H1 (cell line): ENCODE measurements at regions not wholly inside any gene's neighbourhood (a gene's known extent, or its start where the extent isn't known, plus 50 kb on each side); places are given as distances from the start of the nearest gene placed in this dataset.

ENCODE experiments used
- BACH1 ChIP-seq: IDR thresholded peaks from 2 replicates; pipeline ENCODE4 v1.6.1; 2012; ENCODE audit warnings: low read length, improper control_type of control experiment
- BCL11A ChIP-seq, 2 experiments: IDR thresholded peaks; one replicate each; pipeline ENCODE4 v1.6.1; 2011; ENCODE audit warnings: low read depth in 2 of 2, low read length in 2 of 2, mild to moderate bottlenecking in 2 of 2
- CBX5 ChIP-seq: fragments of 300-800, 300-1000 bp; sonication (generic); IDR thresholded peaks from 2 replicates; pipeline ENCODE4 v1.7.1; 2016; ENCODE audit warnings: antibody characterized with exemption, low read length, low read depth
- CBX8 ChIP-seq: fragments of 300-800, 300-1000 bp; sonication (generic); IDR thresholded peaks from 2 replicates; pipeline ENCODE4 v1.7.1; 2016; ENCODE audit warnings: low read depth, low read length, borderline replicate concordance
- EGR1 ChIP-seq: IDR thresholded peaks from 2 replicates; pipeline ENCODE4 v1.6.1; 2011; ENCODE audit warnings: low read depth, low read length, borderline replicate concordance
- GTF2F1 ChIP-seq: IDR thresholded peaks from 2 replicates; pipeline ENCODE4 v1.6.1; 2012; ENCODE audit warnings: low read depth, low read length, improper control_type of control experiment, borderline replicate concordance
- JUND ChIP-seq: IDR thresholded peaks from 2 replicates; pipeline ENCODE4 v1.6.1; 2011; ENCODE audit warnings: mild to moderate bottlenecking, improper control_type of control experiment, low read length
- KDM5A ChIP-seq: fragments of 200-600 bp; IDR thresholded peaks from 2 replicates; pipeline ENCODE4 v1.7.1; 2012; ENCODE audit warnings: mild to moderate bottlenecking, low read length, inconsistent platforms, mixed read lengths
- SRF ChIP-seq: IDR thresholded peaks from 2 replicates; pipeline ENCODE4 v1.6.1; 2011; ENCODE audit warnings: mild to moderate bottlenecking, low read depth, low read length, moderate library complexity
- TBP ChIP-seq: IDR thresholded peaks from 2 replicates; pipeline ENCODE4 v1.6.1; 2011; ENCODE audit warnings: low read depth, low read length, improper control_type of control experiment
- TF ChIP-seq, protein P1 (sequence below): fragments of 300-600 bp; sonication (generic); IDR thresholded peaks from 2 replicates; pipeline ENCODE4 v1.7.1; 2012; ENCODE audit warnings: low read length, moderate library complexity, mild to moderate bottlenecking, inconsistent platforms; ENCODE audit not compliant: insufficient replicate concordance
- TF ChIP-seq, protein P2 (sequence below): IDR thresholded peaks from 2 replicates; pipeline ENCODE4 v1.6.1; 2011; ENCODE audit warnings: low read depth, mild to moderate bottlenecking, low read length; ENCODE audit not compliant: insufficient read depth

- TF ChIP-seq, protein P1, sequence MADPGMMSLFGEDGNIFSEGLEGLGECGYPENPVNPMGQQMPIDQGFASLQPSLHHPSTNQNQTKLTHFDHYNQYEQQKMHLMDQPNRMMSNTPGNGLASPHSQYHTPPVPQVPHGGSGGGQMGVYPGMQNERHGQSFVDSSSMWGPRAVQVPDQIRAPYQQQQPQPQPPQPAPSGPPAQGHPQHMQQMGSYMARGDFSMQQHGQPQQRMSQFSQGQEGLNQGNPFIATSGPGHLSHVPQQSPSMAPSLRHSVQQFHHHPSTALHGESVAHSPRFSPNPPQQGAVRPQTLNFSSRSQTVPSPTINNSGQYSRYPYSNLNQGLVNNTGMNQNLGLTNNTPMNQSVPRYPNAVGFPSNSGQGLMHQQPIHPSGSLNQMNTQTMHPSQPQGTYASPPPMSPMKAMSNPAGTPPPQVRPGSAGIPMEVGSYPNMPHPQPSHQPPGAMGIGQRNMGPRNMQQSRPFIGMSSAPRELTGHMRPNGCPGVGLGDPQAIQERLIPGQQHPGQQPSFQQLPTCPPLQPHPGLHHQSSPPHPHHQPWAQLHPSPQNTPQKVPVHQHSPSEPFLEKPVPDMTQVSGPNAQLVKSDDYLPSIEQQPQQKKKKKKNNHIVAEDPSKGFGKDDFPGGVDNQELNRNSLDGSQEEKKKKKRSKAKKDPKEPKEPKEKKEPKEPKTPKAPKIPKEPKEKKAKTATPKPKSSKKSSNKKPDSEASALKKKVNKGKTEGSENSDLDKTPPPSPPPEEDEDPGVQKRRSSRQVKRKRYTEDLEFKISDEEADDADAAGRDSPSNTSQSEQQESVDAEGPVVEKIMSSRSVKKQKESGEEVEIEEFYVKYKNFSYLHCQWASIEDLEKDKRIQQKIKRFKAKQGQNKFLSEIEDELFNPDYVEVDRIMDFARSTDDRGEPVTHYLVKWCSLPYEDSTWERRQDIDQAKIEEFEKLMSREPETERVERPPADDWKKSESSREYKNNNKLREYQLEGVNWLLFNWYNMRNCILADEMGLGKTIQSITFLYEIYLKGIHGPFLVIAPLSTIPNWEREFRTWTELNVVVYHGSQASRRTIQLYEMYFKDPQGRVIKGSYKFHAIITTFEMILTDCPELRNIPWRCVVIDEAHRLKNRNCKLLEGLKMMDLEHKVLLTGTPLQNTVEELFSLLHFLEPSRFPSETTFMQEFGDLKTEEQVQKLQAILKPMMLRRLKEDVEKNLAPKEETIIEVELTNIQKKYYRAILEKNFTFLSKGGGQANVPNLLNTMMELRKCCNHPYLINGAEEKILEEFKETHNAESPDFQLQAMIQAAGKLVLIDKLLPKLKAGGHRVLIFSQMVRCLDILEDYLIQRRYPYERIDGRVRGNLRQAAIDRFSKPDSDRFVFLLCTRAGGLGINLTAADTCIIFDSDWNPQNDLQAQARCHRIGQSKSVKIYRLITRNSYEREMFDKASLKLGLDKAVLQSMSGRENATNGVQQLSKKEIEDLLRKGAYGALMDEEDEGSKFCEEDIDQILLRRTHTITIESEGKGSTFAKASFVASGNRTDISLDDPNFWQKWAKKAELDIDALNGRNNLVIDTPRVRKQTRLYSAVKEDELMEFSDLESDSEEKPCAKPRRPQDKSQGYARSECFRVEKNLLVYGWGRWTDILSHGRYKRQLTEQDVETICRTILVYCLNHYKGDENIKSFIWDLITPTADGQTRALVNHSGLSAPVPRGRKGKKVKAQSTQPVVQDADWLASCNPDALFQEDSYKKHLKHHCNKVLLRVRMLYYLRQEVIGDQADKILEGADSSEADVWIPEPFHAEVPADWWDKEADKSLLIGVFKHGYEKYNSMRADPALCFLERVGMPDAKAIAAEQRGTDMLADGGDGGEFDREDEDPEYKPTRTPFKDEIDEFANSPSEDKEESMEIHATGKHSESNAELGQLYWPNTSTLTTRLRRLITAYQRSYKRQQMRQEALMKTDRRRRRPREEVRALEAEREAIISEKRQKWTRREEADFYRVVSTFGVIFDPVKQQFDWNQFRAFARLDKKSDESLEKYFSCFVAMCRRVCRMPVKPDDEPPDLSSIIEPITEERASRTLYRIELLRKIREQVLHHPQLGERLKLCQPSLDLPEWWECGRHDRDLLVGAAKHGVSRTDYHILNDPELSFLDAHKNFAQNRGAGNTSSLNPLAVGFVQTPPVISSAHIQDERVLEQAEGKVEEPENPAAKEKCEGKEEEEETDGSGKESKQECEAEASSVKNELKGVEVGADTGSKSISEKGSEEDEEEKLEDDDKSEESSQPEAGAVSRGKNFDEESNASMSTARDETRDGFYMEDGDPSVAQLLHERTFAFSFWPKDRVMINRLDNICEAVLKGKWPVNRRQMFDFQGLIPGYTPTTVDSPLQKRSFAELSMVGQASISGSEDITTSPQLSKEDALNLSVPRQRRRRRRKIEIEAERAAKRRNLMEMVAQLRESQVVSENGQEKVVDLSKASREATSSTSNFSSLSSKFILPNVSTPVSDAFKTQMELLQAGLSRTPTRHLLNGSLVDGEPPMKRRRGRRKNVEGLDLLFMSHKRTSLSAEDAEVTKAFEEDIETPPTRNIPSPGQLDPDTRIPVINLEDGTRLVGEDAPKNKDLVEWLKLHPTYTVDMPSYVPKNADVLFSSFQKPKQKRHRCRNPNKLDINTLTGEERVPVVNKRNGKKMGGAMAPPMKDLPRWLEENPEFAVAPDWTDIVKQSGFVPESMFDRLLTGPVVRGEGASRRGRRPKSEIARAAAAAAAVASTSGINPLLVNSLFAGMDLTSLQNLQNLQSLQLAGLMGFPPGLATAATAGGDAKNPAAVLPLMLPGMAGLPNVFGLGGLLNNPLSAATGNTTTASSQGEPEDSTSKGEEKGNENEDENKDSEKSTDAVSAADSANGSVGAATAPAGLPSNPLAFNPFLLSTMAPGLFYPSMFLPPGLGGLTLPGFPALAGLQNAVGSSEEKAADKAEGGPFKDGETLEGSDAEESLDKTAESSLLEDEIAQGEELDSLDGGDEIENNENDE, result no peak
- TF ChIP-seq TBP (no peak), JUND (no peak), CBX5 (no peak), GTF2F1 (no peak), BACH1 (no peak), CBX8 (no peak), EGR1 (no peak), BCL11A (IDR thresholded peaks at IDR 0.05; ENCODE audit: low read depth in 2 of 2, low read length in 2 of 2) (no peak), KDM5A (no peak), SRF (no peak)
- TF ChIP-seq, protein P2, sequence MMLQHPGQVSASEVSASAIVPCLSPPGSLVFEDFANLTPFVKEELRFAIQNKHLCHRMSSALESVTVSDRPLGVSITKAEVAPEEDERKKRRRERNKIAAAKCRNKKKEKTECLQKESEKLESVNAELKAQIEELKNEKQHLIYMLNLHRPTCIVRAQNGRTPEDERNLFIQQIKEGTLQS, result no peak
Measured at GRCh38 chr1:63262459-63262770, 60.0 kb upstream of the FOXD3 start (continued).
